ENCODE measurements at regions not wholly inside any gene's neighbourhood (a gene's known extent, or its start where the extent isn't known, plus 50 kb on each side); places are given as distances from the start of the nearest gene placed in this dataset.

GRCh38 chr3:83738202-83738601, 1220.6 kb upstream of the CADM2 start:
- TF ChIP-seq CTCF (IDR thresholded peaks at IDR 0.05) (no peak), POLR2A (IDR thresholded peaks at IDR 0.05) (no peak)

Data from breast epithelium (tissue), 3 donors.